Adrenal gland (tissue), 9 donors: ENCODE measurements at regions not wholly inside any gene's neighbourhood (a gene's known extent, or its start where the extent isn't known, plus 50 kb on each side); places are given as distances from the start of the nearest gene placed in this dataset.

Source experiments
- DNase-seq, 7 donors: peaks; one replicate each; pipeline ENCODE4 v3.0.0-alpha.2; 2019 to 2020
- H3K27ac ChIP-seq, 5 donors: fragments of 200-600 bp; sonication (generic) in 4 of 5; 1 replicate in 3 of 5; 2 replicates in 2 of 5; pipeline versions ENCODE4 v1.5.1 to v1.8.0; 2016 to 2020; ENCODE audit warnings: mild to moderate bottlenecking in 1 of 5
- H3K27me3 ChIP-seq: fragments of 200-600 bp; 2 replicates; pipeline ENCODE4 v1.8.0; 2021
- H3K36me3 ChIP-seq, 2 donors: fragments of 200-600 bp; replicated peaks in 1 of 2; 1 replicate in 1 of 2; 2 replicates in 1 of 2; pipeline versions ENCODE4 v1.5.1 to v1.8.0; 2018 to 2022
- H3K4me1 ChIP-seq, 2 donors: fragments of 200-600 bp; replicated peaks in 1 of 2; 1 replicate in 1 of 2; 2 replicates in 1 of 2; pipeline versions ENCODE4 v1.5.1 to v1.8.0; 2018 to 2021
- H3K4me3 ChIP-seq, 4 donors: fragments of 200-600 bp; sonication (generic) in 3 of 4; one replicate each; pipeline ENCODE4 v1.5.1; 2016 to 2018
- H3K9me3 ChIP-seq, 3 donors: fragments of 200-600 bp; sonication (generic) in 1 of 3; replicated peaks in 1 of 3; 1 replicate in 2 of 3; 2 replicates in 1 of 3; pipeline versions ENCODE4 v1.5.1 to v1.8.0; 2016 to 2021
- POLR2A ChIP-seq, 2 donors: fragments of 450-650 bp; IDR thresholded peaks; one replicate each; pipeline ENCODE4 v1.6.1; 2017; ENCODE audit warnings: antibody characterized with exemption in 2 of 2, mild to moderate bottlenecking in 2 of 2, moderate library complexity in 1 of 2
- WGBS, 4 donors: extraction: QIAGEN DNeasy Blood & Tissue Kit in 2 of 4; methylation state at CpG; one replicate each; pipeline versions ENCODE4 v1.1.5 to v1.1.7; 2013 to 2017; 5-methylcytosine and 5-hydroxymethylcytosine counted together
- intact Hi-C, 2 donors: fragments of 100-400 bp; cut with DNase I; formaldehyde crosslinking; loops; one replicate each; pipeline versions ENCODE4 v1.14.1 to v1.15.0; 2022 to 2023
- TF ChIP-seq, protein P1 (sequence below), 6 experiments: fragments of 450-650 bp in 4 of 6; fragments of 200-600 bp in 2 of 6; sonication (generic) in 1 of 6; IDR thresholded peaks; 1 replicate in 5 of 6; 2 replicates in 1 of 6; pipeline versions ENCODE4 v1.5.1 to v1.8.0; 2016 to 2021; ENCODE audit warnings: antibody characterized with exemption in 6 of 6, mild to moderate bottlenecking in 2 of 6, moderate library complexity in 1 of 6
- donor health status: healthy with polysubstance abuse.
- donor health status: Bipolar disorder and iron deficiency.
- donor health status: DM: yes; HTN: yes; CAD: no.
- donor health status: DM: no; HTN: no; CAD: no.
- donor health status: DM: no; HTN: no; CAD: no.

DNA sequence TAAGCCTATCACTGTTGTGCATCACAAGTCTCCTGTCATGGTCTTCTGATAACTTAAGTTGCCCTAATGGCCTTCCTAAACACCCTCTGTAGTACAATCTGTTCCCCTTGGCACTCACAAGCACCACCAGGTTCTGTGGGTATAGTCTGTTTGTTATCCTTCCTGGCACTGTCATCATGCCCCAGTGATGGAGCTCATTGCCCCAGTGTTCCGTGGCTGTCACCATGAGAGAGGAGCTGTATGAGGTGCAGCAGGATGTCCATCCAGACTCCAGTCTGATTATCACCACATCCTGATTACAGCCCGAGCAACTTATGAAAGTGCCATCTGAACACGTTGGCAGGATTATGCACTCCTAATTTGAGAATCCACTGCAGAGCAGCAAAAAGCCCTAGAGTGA, 380.1 kb downstream of the FRK start:
- WGBS, 4 donors: 75 to 92% (median 88%) methylated on average over 2 to 3 of the region's 3 CpGs
- Histone ChIP-seq H3K4me3 (no peak overlapping the region), H3K9me3 (no peaks in the 10 kb centered on the region), H3K36me3 (no peaks in the 10 kb centered on the region), H3K27ac (no peak overlapping the region), H3K27me3 (no peaks in the 10 kb centered on the region), H3K4me1 (peaks cover 0 to 19% of the 10 kb centered on the region in 2 donors)
- no peak for TF ChIP-seq POLR2A (IDR thresholded peaks at IDR 0.05)
- TF ChIP-seq, protein P1, sequence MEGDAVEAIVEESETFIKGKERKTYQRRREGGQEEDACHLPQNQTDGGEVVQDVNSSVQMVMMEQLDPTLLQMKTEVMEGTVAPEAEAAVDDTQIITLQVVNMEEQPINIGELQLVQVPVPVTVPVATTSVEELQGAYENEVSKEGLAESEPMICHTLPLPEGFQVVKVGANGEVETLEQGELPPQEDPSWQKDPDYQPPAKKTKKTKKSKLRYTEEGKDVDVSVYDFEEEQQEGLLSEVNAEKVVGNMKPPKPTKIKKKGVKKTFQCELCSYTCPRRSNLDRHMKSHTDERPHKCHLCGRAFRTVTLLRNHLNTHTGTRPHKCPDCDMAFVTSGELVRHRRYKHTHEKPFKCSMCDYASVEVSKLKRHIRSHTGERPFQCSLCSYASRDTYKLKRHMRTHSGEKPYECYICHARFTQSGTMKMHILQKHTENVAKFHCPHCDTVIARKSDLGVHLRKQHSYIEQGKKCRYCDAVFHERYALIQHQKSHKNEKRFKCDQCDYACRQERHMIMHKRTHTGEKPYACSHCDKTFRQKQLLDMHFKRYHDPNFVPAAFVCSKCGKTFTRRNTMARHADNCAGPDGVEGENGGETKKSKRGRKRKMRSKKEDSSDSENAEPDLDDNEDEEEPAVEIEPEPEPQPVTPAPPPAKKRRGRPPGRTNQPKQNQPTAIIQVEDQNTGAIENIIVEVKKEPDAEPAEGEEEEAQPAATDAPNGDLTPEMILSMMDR (IDR thresholded peaks at IDR 0.05): no peak
- intact Hi-C loops: no loop called here
- DNase-seq: no peak

DNA sequence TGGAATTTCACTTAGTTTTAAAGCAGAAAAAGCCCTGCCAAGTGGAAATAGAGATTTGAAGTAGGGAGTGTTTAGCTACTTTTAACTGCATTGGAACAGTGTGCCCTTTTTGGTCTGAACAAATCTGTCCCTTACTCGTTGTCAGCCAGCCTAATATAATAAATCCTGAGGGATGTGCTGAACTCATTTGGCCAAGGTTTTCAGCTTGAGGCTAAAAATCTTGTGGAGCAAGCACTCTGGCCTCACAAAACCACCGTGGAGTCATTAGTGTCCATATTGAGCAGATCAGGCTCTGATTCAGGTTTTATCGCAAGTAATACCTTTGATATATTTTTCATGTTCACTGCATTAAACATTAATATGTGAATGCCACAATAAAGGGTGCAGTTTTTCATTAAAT, 383.5 kb downstream of the FRK start:
- DNase-seq: peak in 3 of 7 donors; percentile 5 to 58 (median 18)
- no peaks in the 10 kb centered on the region for H3K36me3 ChIP-seq
- WGBS, 4 donors: 23 to 46% (median 34%) methylated on average over 3 of the region's 3 CpGs
- H3K4me1 ChIP-seq: peaks cover 0 to 23% of the 10 kb centered on the region in 2 donors
- H3K27me3 ChIP-seq: no peaks in the 10 kb centered on the region
- H3K4me3 ChIP-seq: no peak overlapping the region
- H3K9me3 ChIP-seq: no peaks in the 10 kb centered on the region
- peak overlapping the region in 2 of 5 donors; percentile 2 to 6 for H3K27ac ChIP-seq
- TF ChIP-seq, protein P1 (IDR thresholded peaks at IDR 0.05): no peak
- TF ChIP-seq POLR2A (IDR thresholded peaks at IDR 0.05): no peak
- intact Hi-C loops: no loop called here

DNA sequence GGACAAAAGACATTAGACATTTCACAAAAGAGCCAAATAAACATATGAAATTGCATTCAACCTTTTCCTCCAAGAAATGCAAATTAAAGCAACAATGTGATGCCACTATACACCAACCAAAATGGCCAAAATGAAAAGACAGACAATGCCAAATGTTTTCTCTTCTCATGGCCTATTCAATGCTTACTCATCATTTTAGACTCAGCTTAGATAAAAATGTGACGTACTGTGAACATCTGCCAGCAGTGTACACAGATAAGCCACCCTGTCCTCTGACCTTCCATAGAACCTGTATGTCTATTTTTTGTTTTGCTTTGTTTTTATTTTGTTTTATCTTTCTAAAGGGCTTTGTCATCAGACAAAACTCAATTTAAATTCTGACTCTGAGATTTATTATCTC, 385.2 kb downstream of the FRK start:
- Histone ChIP-seq H3K9me3 (no peaks in the 10 kb centered on the region), H3K27me3 (no peaks in the 10 kb centered on the region), H3K4me1 (peaks cover 0 to 23% of the 10 kb centered on the region in 2 donors), H3K27ac (peak overlapping the region in 1 of 5 donors; percentile 12), H3K36me3 (no peaks in the 10 kb centered on the region), H3K4me3 (no peak overlapping the region)
- intact Hi-C loops: no loop called here
- WGBS, 4 donors: 26 to 40% (median 33%) methylated on average over 1 of the region's 1 CpG
- peak in 4 of 7 donors; percentile 24 to 37 (median 32) for DNase-seq
- TF ChIP-seq, protein P1 (IDR thresholded peaks at IDR 0.05): no peak
- TF ChIP-seq POLR2A (IDR thresholded peaks at IDR 0.05): no peak

DNA sequence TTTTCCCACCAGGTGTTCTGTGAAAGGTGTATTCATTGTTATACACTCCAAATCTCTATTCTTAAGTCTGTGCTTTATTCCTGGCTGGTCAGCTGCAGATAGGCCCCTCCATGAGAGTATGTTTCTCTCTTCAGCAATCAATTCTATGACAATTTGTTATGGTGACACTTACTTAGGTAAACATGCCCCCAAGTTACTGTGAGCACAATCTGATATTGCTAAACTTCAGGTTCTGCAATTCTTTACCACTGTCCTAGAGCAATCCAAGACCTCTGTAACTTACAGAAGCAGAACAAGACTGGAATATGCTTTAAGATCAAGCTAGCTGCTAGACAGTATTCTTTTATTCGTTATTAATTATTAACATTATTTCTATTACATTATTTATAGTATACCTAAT, 391.9 kb downstream of the FRK start:
- Histone ChIP-seq H3K9me3 (no peaks in the 10 kb centered on the region), H3K36me3 (no peaks in the 10 kb centered on the region), H3K4me1 (no peaks in the 10 kb centered on the region), H3K27me3 (no peaks in the 10 kb centered on the region), H3K27ac (no peak overlapping the region), H3K4me3 (no peak overlapping the region)
- intact Hi-C loops: no loop called here
- TF ChIP-seq, protein P1 (IDR thresholded peaks at IDR 0.05): no peak
- no peak for TF ChIP-seq POLR2A (IDR thresholded peaks at IDR 0.05)
- whole genome bisulfite sequencing, 4 donors: 77 to 81% (median 79%) methylated on average over 1 of the region's 1 CpG
- DNase-seq: no peak
